PC-9 (cell line): ENCODE measurements at regions not wholly inside any gene's neighbourhood (a gene's known extent, or its start where the extent isn't known, plus 50 kb on each side); places are given as distances from the start of the nearest gene placed in this dataset.

Experiments used
- BruUV-seq: library from RNA; stranded (reverse); fragments of 400-500 nt; replicated peaks from 2 replicates; lab custom pipeline; 2021; lab: Mats Ljungman, UMichigan
- CTCF ChIA-PET: fragments of 300-600 bp; sonication (Branson Sonifier 250); formaldehyde crosslinking; loops from one replicate; lab custom pipeline; 2022; ENCODE audit warnings: antibody characterized with exemption; lab: Charles Lee
- POLR2A ChIA-PET: fragments of 300-600 bp; sonication (Branson Sonifier 250); formaldehyde crosslinking; loops from one replicate; lab custom pipeline; 2022; ENCODE audit warnings: antibody characterized with exemption; ENCODE audit not compliant: unreplicated experiment; lab: Charles Lee
- DNase-seq, 2 experiments: peaks; one replicate each; pipeline versions ENCODE4 v3.0.0 to v3.0.0-alpha.2; 2015 to 2022; ENCODE audit warnings: mixed read lengths in 1 of 2
- H2AFZ ChIP-seq: fragments of 200-600 bp; sonication (generic); 2 replicates; pipeline ENCODE4 v1.8.1; 2017; ENCODE audit warnings: antibody characterized with exemption
- H3F3A ChIP-seq: fragments of 200-600 bp; sonication (generic); 2 replicates; pipeline ENCODE4 v1.8.1; 2017; ENCODE audit warnings: antibody characterized with exemption, mild to moderate bottlenecking, low read depth; ENCODE audit not compliant: insufficient read depth
- H3K27ac ChIP-seq: fragments of 200-600 bp; sonication (generic); 2 replicates; pipeline ENCODE4 v1.6.1; 2016; ENCODE audit warnings: mixed run types
- H3K27me3 ChIP-seq: fragments of 200-600 bp; sonication (generic); 2 replicates; pipeline ENCODE4 v1.6.1; 2016; ENCODE audit warnings: low read depth, mixed run types; ENCODE audit not compliant: insufficient read depth
- H3K36me3 ChIP-seq: fragments of 200-600 bp; sonication (generic); 2 replicates; pipeline ENCODE4 v1.6.1; 2016; ENCODE audit warnings: low read depth, mixed run types
- H3K4me1 ChIP-seq: fragments of 200-600 bp; sonication (generic); replicated peaks from 2 replicates; pipeline ENCODE4 v1.6.1; 2016; ENCODE audit warnings: mixed run types; ENCODE audit not compliant: insufficient read depth
- H3K4me2 ChIP-seq: fragments of 200-600 bp; sonication (generic); 2 replicates; pipeline ENCODE4 v1.6.1; 2017; ENCODE audit warnings: mixed run types
- H3K4me3 ChIP-seq: fragments of 200-600 bp; sonication (generic); 2 replicates; pipeline ENCODE4 v1.6.1; 2016; ENCODE audit warnings: mixed run types
- H3K79me2 ChIP-seq: fragments of 200-600 bp; sonication (generic); 2 replicates; pipeline ENCODE4 v1.6.1; 2017; ENCODE audit warnings: low read depth, mixed run types
- H3K9me2 ChIP-seq: fragments of 200-600 bp; sonication (generic); 2 replicates; pipeline ENCODE4 v1.8.1; 2017; ENCODE audit warnings: mild to moderate bottlenecking; ENCODE audit not compliant: insufficient read depth
- H3K9me3 ChIP-seq: fragments of 200-600 bp; sonication (generic); 2 replicates; pipeline ENCODE4 v1.8.1; 2016; ENCODE audit warnings: low read depth; ENCODE audit not compliant: insufficient read depth
- H4K20me1 ChIP-seq: fragments of 200-600 bp; sonication (generic); 2 replicates; pipeline ENCODE4 v1.8.1; 2017; ENCODE audit not compliant: insufficient read depth
- EZH2 ChIP-seq: fragments of 200-600 bp; sonication (generic); IDR thresholded peaks from 2 replicates; pipeline ENCODE4 v1.8.0; 2017; ENCODE audit warnings: antibody characterized with exemption, low read depth
- intact Hi-C: fragments of 100-400 bp; cut with micrococcal nuclease; formaldehyde crosslinking; loops from one replicate; pipeline ENCODE4 v1.10.0; 2022; ENCODE audit not compliant: unreplicated experiment
- TF ChIP-seq, protein P1 (sequence below): fragments of 200-600 bp; sonication (generic); conservative IDR thresholded peaks from 2 replicates; pipeline ENCODE4 v1.6.1; 2017; ENCODE audit warnings: mixed run types, antibody characterized with exemption, mild to moderate bottlenecking, moderate library complexity

- peak in 1 of 2 experiments; percentile 10 for DNase-seq
- Histone ChIP-seq H3K9me3 (peaks cover 4% of the 10 kb centered on the region), H3F3A (peaks cover 3% of the 10 kb centered on the region; the same call in 1 of the 2 replicates), H3K27me3 (no peaks in the 10 kb centered on the region), H3K79me2 (no peaks in the 10 kb centered on the region), H2AFZ (no peak overlapping the region), H3K4me1 (peaks cover 40% of the 10 kb centered on the region), H3K36me3 (no peaks in the 10 kb centered on the region), H3K27ac (peak overlapping the region; percentile 45), H3K9me2 (no peaks in the 10 kb centered on the region), H4K20me1 (no peaks in the 10 kb centered on the region), H3K4me2 (peak overlapping the region; percentile 43), H3K4me3 (no peak overlapping the region)
- intact Hi-C loops: loop anchor here (2.0 to 5.0 kb wide), 3 partner anchors 20 to 410 kb away; no protein-coding TSS in a partner anchor
- BruUV-seq: no TSS peak
- CTCF ChIA-PET: no interaction called here
- TF ChIP-seq EZH2: no peak
- TF ChIP-seq, protein P1, sequence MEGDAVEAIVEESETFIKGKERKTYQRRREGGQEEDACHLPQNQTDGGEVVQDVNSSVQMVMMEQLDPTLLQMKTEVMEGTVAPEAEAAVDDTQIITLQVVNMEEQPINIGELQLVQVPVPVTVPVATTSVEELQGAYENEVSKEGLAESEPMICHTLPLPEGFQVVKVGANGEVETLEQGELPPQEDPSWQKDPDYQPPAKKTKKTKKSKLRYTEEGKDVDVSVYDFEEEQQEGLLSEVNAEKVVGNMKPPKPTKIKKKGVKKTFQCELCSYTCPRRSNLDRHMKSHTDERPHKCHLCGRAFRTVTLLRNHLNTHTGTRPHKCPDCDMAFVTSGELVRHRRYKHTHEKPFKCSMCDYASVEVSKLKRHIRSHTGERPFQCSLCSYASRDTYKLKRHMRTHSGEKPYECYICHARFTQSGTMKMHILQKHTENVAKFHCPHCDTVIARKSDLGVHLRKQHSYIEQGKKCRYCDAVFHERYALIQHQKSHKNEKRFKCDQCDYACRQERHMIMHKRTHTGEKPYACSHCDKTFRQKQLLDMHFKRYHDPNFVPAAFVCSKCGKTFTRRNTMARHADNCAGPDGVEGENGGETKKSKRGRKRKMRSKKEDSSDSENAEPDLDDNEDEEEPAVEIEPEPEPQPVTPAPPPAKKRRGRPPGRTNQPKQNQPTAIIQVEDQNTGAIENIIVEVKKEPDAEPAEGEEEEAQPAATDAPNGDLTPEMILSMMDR: no peak
- POLR2A ChIA-PET: no interaction called here
Observed at GRCh38 chr21:15272591-15272990, 207.8 kb upstream of the NRIP1 start.

- Histone ChIP-seq H3K4me2 (0 out of 2 replicates have a peak overlapping the region, but pooled peaks have one; percentile 43), H3K9me3 (peaks cover 4% of the 10 kb centered on the region), H3K9me2 (no peaks in the 10 kb centered on the region), H3K79me2 (no peaks in the 10 kb centered on the region), H3F3A (peaks cover 3% of the 10 kb centered on the region; the same call in 1 of the 2 replicates), H3K27me3 (no peaks in the 10 kb centered on the region), H3K36me3 (no peaks in the 10 kb centered on the region), H3K4me1 (peaks cover 40% of the 10 kb centered on the region), H3K27ac (no peak overlapping the region), H3K4me3 (no peak overlapping the region), H4K20me1 (no peaks in the 10 kb centered on the region), H2AFZ (no peak overlapping the region)
- DNase-seq: no peak
- POLR2A ChIA-PET: interaction anchor here (0.7 kb wide), 1 partner anchor 381 kb away, joined by 8 read pairs; no protein-coding TSS in a partner anchor
- intact Hi-C loops: loop anchor here (2.0 to 5.0 kb wide), 3 partner anchors 20 to 411 kb away; no protein-coding TSS in a partner anchor
- CTCF ChIA-PET: no interaction called here
- TF ChIP-seq EZH2: no peak
- TF ChIP-seq, protein P1: no peak
- BruUV-seq: no TSS peak
Observed at GRCh38 chr21:15273244-15273643, 208.4 kb upstream of the NRIP1 start.

DNA sequence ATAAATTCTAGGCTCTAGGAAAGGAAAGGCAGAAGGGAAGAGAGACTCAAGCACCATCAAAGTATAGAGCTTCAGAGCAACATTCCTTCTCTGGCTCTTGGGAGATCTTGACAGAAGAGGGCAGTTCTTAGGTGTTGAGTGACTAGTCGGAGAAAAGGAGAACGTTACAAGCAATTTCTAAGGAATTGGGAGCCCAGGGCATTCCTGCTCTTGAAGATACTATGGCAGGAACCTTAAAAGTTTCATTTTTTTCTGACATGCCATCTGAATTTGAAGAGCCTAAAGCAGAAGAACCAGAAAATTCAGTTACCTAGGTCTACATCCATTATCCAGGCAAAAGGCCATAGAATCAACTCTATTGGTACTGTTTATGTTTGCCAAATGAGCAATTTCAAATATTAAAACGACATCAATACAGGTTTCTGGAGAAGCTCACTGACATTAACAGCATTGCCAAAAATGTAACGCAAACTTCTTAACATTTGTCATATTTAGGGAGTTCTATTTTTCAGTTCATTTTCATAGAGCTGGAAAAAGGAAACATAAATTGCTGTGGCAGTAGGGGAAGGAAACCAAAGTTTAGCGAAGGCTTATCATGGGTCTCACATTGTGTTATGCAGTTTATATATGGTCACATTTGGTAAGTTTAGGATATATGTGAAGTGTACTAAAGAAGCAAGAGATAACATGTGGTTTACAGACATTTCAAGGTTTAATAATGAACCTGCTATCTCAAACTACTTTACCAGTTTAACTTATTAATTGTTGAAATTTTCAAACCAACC, 210.1 kb upstream of the NRIP1 start:
- no peaks in the 10 kb centered on the region for H4K20me1 ChIP-seq
- no peaks in the 10 kb centered on the region for H3K9me2 ChIP-seq
- H3K27me3 ChIP-seq: no peaks in the 10 kb centered on the region
- H3K4me3 ChIP-seq: no peak overlapping the region
- H2AFZ ChIP-seq: peak overlapping the region; percentile 66
- peaks cover 4% of the 10 kb centered on the region for H3K9me3 ChIP-seq
- H3F3A ChIP-seq: peaks cover 3% of the 10 kb centered on the region; the same call in 1 of the 2 replicates
- no peaks in the 10 kb centered on the region for H3K79me2 ChIP-seq
- TF ChIP-seq, protein P1: no peak
- TF ChIP-seq EZH2: no peak
- BruUV-seq: no TSS peak
- no peak overlapping the region for H3K4me2 ChIP-seq
- ChIA-PET POLR2A (no interaction called here), CTCF (no interaction called here)
- H3K36me3 ChIP-seq: no peaks in the 10 kb centered on the region
- no peak for DNase-seq
- H3K4me1 ChIP-seq: peaks cover 40% of the 10 kb centered on the region
- intact Hi-C loops: loop anchor here (5.0 kb wide), 1 partner anchor 413 kb away; no protein-coding TSS in a partner anchor
- no peak overlapping the region for H3K27ac ChIP-seq
